Adrenal gland (tissue), 9 donors: ENCODE measurements at regions not wholly inside any gene's neighbourhood (a gene's known extent, or its start where the extent isn't known, plus 50 kb on each side); places are given as distances from the start of the nearest gene placed in this dataset.

ENCODE experiments used
- DNase-seq, 7 donors: peaks; one replicate each; pipeline ENCODE4 v3.0.0-alpha.2; 2019 to 2020
- H3K27ac ChIP-seq, 5 donors: fragments of 200-600 bp; sonication (generic) in 4 of 5; 1 replicate in 3 of 5; 2 replicates in 2 of 5; pipeline versions ENCODE4 v1.5.1 to v1.8.0; 2016 to 2020; ENCODE audit warnings: mild to moderate bottlenecking in 1 of 5
- H3K27me3 ChIP-seq: fragments of 200-600 bp; 2 replicates; pipeline ENCODE4 v1.8.0; 2021
- H3K36me3 ChIP-seq, 2 donors: fragments of 200-600 bp; replicated peaks in 1 of 2; 1 replicate in 1 of 2; 2 replicates in 1 of 2; pipeline versions ENCODE4 v1.5.1 to v1.8.0; 2018 to 2022
- H3K4me1 ChIP-seq, 2 donors: fragments of 200-600 bp; replicated peaks in 1 of 2; 1 replicate in 1 of 2; 2 replicates in 1 of 2; pipeline versions ENCODE4 v1.5.1 to v1.8.0; 2018 to 2021
- H3K4me3 ChIP-seq, 4 donors: fragments of 200-600 bp; sonication (generic) in 3 of 4; one replicate each; pipeline ENCODE4 v1.5.1; 2016 to 2018
- H3K9me3 ChIP-seq, 3 donors: fragments of 200-600 bp; sonication (generic) in 1 of 3; replicated peaks in 1 of 3; 1 replicate in 2 of 3; 2 replicates in 1 of 3; pipeline versions ENCODE4 v1.5.1 to v1.8.0; 2016 to 2021
- POLR2A ChIP-seq, 2 donors: fragments of 450-650 bp; IDR thresholded peaks; one replicate each; pipeline ENCODE4 v1.6.1; 2017; ENCODE audit warnings: antibody characterized with exemption in 2 of 2, mild to moderate bottlenecking in 2 of 2, moderate library complexity in 1 of 2
- WGBS, 4 donors: extraction: QIAGEN DNeasy Blood & Tissue Kit in 2 of 4; methylation state at CpG; one replicate each; pipeline versions ENCODE4 v1.1.5 to v1.1.7; 2013 to 2017; 5-methylcytosine and 5-hydroxymethylcytosine counted together
- intact Hi-C, 2 donors: fragments of 100-400 bp; cut with DNase I; formaldehyde crosslinking; loops; one replicate each; pipeline versions ENCODE4 v1.14.1 to v1.15.0; 2022 to 2023
- TF ChIP-seq, protein P1 (sequence below), 6 experiments: fragments of 450-650 bp in 4 of 6; fragments of 200-600 bp in 2 of 6; sonication (generic) in 1 of 6; IDR thresholded peaks; 1 replicate in 5 of 6; 2 replicates in 1 of 6; pipeline versions ENCODE4 v1.5.1 to v1.8.0; 2016 to 2021; ENCODE audit warnings: antibody characterized with exemption in 6 of 6, mild to moderate bottlenecking in 2 of 6, moderate library complexity in 1 of 6
- donor health status: healthy with polysubstance abuse.
- donor health status: Bipolar disorder and iron deficiency.
- donor health status: DM: yes; HTN: yes; CAD: no.
- donor health status: DM: no; HTN: no; CAD: no.
- donor health status: DM: no; HTN: no; CAD: no.

DNA sequence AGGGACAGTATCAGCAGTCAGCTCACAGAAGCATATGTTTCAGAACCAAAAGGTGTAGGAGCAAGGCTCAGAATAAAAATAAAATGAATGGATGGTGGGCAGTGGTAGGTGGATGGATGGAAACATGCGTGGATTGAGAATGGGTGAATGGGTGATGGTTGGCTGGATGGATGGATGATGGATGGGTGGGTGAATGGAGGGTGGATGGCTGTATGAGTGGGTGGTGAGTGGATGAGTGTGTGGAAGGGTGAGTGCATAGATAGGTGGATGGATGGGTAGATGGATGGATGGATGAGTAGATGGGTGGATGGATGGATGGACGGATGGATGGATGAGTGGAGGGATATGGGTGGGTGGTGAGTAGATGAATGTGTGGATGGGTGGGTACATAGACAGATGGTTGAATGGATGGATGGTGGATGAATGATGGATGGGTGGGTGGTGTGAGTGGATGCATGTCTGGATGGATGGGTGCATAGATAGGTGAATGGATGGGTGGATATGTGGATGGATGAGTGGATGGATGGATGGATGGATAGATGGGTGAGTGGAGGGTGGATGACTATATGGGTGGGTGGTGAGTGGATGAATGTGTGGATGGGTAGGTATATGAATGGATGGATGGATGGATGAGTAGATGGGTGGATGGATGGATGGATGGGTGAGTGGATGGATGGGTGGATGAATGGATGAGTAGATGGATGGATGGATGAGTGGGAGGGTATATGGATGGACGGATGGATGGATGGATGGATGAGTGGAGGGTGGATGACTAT lies 164.2 kb downstream of the C9orf50 start:
- Histone ChIP-seq H3K4me3 (no peak overlapping the region), H3K9me3 (no peaks in the 10 kb centered on the region), H3K27ac (no peak overlapping the region), H3K27me3 (no peaks in the 10 kb centered on the region), H3K4me1 (peaks cover 32 to 40% of the 10 kb centered on the region in 2 donors), H3K36me3 (no peaks in the 10 kb centered on the region)
- 93 to 96% (median 95%) methylated on average over 3 of the region's 3 CpGs for WGBS, 4 donors
- intact Hi-C loops: no loop called here
- DNase-seq: no peak
- TF ChIP-seq, protein P1, sequence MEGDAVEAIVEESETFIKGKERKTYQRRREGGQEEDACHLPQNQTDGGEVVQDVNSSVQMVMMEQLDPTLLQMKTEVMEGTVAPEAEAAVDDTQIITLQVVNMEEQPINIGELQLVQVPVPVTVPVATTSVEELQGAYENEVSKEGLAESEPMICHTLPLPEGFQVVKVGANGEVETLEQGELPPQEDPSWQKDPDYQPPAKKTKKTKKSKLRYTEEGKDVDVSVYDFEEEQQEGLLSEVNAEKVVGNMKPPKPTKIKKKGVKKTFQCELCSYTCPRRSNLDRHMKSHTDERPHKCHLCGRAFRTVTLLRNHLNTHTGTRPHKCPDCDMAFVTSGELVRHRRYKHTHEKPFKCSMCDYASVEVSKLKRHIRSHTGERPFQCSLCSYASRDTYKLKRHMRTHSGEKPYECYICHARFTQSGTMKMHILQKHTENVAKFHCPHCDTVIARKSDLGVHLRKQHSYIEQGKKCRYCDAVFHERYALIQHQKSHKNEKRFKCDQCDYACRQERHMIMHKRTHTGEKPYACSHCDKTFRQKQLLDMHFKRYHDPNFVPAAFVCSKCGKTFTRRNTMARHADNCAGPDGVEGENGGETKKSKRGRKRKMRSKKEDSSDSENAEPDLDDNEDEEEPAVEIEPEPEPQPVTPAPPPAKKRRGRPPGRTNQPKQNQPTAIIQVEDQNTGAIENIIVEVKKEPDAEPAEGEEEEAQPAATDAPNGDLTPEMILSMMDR (IDR thresholded peaks at IDR 0.05): no peak
- TF ChIP-seq POLR2A (IDR thresholded peaks at IDR 0.05): no peak

DNA sequence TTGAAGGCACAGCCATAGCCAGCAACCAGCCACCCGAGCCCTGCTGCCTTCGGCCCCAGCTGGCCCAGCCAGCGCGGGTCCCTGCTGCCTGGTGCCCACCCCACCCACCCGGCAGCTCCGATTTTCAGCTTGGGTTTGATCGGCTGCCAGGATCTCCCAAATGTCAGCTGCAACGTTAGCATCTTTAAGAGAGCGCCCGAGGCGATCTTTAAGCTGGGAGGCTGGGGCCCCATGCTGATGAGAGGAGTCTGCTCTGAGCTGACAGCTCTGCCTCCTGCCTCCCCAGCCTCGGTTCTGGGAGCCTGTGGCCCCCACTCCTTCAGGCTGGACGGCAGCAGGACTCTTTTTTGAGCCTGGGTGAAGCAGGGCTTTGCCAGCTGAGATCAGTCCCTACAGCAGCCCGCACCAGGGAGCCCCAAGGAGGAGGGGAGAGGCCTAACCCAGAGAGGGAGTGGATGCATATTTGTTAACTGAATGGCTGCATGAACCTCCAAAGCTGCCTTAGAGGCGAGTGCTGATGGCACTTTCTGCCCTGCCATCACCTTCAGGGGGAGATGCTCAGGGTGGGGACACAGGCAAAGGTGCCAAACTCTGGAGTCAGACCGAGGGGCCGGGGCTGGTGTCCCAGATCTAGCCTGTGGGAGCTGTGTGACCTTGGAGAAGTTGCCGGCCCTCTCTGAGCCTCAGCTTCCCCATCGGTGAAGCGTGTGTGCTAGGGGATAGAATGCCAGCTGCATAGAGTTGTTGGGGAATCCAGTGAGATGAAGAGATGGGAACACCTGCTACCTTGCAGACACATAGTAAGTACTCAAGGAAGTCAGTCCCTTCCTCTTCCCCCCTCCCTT lies 165.5 kb downstream of the C9orf50 start:
- H3K4me3 ChIP-seq: no peak overlapping the region
- H3K27me3 ChIP-seq: no peaks in the 10 kb centered on the region
- no peak overlapping the region for H3K27ac ChIP-seq
- intact Hi-C loops: no loop called here
- H3K36me3 ChIP-seq: no peaks in the 10 kb centered on the region
- no peaks in the 10 kb centered on the region for H3K9me3 ChIP-seq
- H3K4me1 ChIP-seq: peaks cover 28 to 40% of the 10 kb centered on the region in 2 donors
- no peak for DNase-seq
- WGBS, 4 donors: 72 to 78% (median 74%) methylated on average over 18 to 20 of the region's 20 CpGs
- TF ChIP-seq POLR2A (IDR thresholded peaks at IDR 0.05): no peak
- TF ChIP-seq, protein P1 (IDR thresholded peaks at IDR 0.05): no peak

DNA sequence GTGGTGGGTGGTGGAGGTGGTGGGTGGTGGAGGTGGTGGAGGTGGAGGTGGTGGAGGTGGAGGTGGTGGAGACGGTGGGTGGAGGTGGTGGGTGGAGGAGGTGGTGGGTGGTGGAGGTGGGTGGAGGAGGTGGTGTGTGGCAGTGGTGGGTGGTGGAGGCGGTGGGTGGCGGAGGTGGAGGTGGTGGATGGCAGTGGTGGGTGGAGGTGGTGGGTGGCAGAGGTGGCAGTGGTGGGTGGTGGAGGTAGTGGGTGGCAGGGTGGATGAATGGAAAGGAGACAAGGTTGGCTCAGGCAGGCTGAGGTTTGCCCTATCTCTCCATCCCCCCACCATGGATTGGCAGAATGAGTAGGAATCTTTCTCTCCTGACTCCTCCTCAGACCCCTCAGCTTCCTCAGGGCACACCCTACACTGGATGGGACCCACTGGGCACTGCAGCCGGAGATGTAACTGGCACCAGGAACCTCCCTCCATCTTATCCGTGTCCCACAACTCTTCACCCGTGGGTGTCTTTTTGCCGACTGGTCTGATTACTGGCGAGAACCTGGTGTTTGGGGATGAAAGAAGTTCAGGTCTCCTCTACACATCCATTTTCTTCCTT lies 166.3 kb downstream of the C9orf50 start:
- no peak overlapping the region for H3K27ac ChIP-seq
- no peak overlapping the region for H3K4me3 ChIP-seq
- H3K4me1 ChIP-seq: peaks cover 22 to 35% of the 10 kb centered on the region in 2 donors
- intact Hi-C loops: no loop called here
- TF ChIP-seq, protein P1 (IDR thresholded peaks at IDR 0.05): no peak
- TF ChIP-seq POLR2A (IDR thresholded peaks at IDR 0.05): no peak
- no peaks in the 10 kb centered on the region for H3K27me3 ChIP-seq
- WGBS, 4 donors: 93 to 96% (median 94%) methylated on average over 8 of the region's 8 CpGs
- no peak for DNase-seq
- H3K36me3 ChIP-seq: no peaks in the 10 kb centered on the region
- no peaks in the 10 kb centered on the region for H3K9me3 ChIP-seq

DNA sequence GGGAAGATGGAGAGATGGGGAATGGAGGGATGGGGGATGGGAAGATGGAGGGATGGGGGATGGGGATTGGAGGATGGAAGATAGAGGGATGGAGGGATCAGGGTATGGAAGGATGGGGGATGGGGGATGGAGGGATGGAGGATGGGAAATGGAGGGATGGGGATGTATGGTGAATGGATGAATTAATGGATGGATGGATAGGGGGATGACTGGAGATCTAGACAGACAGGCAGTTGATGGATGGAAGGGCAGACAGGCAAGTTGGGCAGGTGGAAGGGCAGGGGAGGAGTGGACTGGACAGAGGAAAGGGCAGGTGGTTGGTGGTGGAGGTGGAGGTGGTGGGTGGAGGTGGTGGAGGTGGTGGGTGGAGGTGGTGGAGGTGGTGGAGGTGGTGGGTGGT lies 167.2 kb downstream of the C9orf50 start:
- Histone ChIP-seq H3K27ac (no peak overlapping the region), H3K36me3 (no peaks in the 10 kb centered on the region), H3K4me3 (no peak overlapping the region), H3K27me3 (no peaks in the 10 kb centered on the region), H3K4me1 (peaks cover 14 to 27% of the 10 kb centered on the region in 2 donors), H3K9me3 (no peaks in the 10 kb centered on the region)
- TF ChIP-seq POLR2A (IDR thresholded peaks at IDR 0.05): no peak
- TF ChIP-seq, protein P1 (IDR thresholded peaks at IDR 0.05): no peak
- no peak for DNase-seq
- intact Hi-C loops: no loop called here
